PC-3 (cell line): ENCODE measurements at regions not wholly inside any gene's neighbourhood (a gene's known extent, or its start where the extent isn't known, plus 50 kb on each side); places are given as distances from the start of the nearest gene placed in this dataset.

Source experiments
- ATAC-seq: fragments of 200-7000 bp; cut with Tn5 transposase; 2 replicates; pipeline ENCODE4 v1.9.1; 2020; ENCODE audit warnings: mild to moderate bottlenecking, moderate library complexity
- BruUV-seq: library from RNA; stranded (reverse); fragments of 400-500 nt; replicated peaks from 2 replicates; lab custom pipeline; 2021; lab: Mats Ljungman, UMichigan
- CTCF ChIA-PET: fragments of 300-600 bp; sonication (Branson Sonifier 250); formaldehyde crosslinking; loops from one replicate; lab custom pipeline; 2022; ENCODE audit warnings: antibody characterized with exemption; lab: Charles Lee
- POLR2A ChIA-PET: fragments of 300-600 bp; sonication (Branson Sonifier 250); formaldehyde crosslinking; loops from one replicate; lab custom pipeline; 2022; ENCODE audit warnings: antibody characterized with exemption; ENCODE audit not compliant: unreplicated experiment; lab: Charles Lee
- DNase-seq: peaks from one replicate; pipeline ENCODE4 v3.0.0-alpha.2; 2015
- H2AFZ ChIP-seq: fragments of 300-600 bp; sonication (generic); 2 replicates; pipeline ENCODE4 v1.6.0; 2016; ENCODE audit warnings: antibody characterized with exemption, low read length
- H3F3A ChIP-seq: fragments of 300-600 bp; sonication (generic); one replicate; pipeline ENCODE4 v1.6.0; 2017; ENCODE audit warnings: antibody characterized with exemption, low read length, control low read depth, mild to moderate bottlenecking; ENCODE audit not compliant: unreplicated experiment
- H3K27ac ChIP-seq: fragments of 300-600 bp; sonication (generic); 2 replicates; pipeline ENCODE4 v1.5.1; 2016; ENCODE audit warnings: mild to moderate bottlenecking, low read length
- H3K27me3 ChIP-seq: fragments of 300-600 bp; sonication (generic); 2 replicates; pipeline ENCODE4 v1.6.1; 2016; ENCODE audit warnings: low read length, mixed read lengths
- H3K36me3 ChIP-seq: fragments of 300-600 bp; sonication (generic); 2 replicates; pipeline ENCODE4 v1.6.1; 2016; ENCODE audit warnings: low read depth, mixed run types, low read length, mixed read lengths
- H3K4me1 ChIP-seq: fragments of 300-600 bp; sonication (generic); 2 replicates; pipeline ENCODE4 v1.5.1; 2016; ENCODE audit warnings: low read length; ENCODE audit not compliant: insufficient read depth
- H3K4me2 ChIP-seq: fragments of 300-600 bp; sonication (generic); 2 replicates; pipeline ENCODE4 v1.6.0; 2016; ENCODE audit warnings: low read length
- H3K4me3 ChIP-seq: fragments of 300-600 bp; sonication (generic); 2 replicates; pipeline ENCODE4 v1.5.1; 2016; ENCODE audit warnings: mild to moderate bottlenecking, low read length, mixed read lengths
- H3K79me2 ChIP-seq: fragments of 300-600 bp; sonication (generic); 2 replicates; pipeline ENCODE4 v1.6.1; 2017; ENCODE audit warnings: low read length, mixed read lengths
- H3K9ac ChIP-seq: fragments of 300-600 bp; sonication (generic); 2 replicates; pipeline ENCODE4 v1.6.0; 2016; ENCODE audit warnings: mild to moderate bottlenecking, low read length
- H3K9me2 ChIP-seq: fragments of 300-600 bp; sonication (generic); replicated peaks from 2 replicates; pipeline ENCODE4 v1.6.1; 2016; ENCODE audit warnings: mixed run types, low read length, mixed read lengths
- H3K9me3 ChIP-seq: fragments of 300-600 bp; sonication (generic); 2 replicates; pipeline ENCODE4 v1.6.1; 2016; ENCODE audit warnings: low read length, mixed read lengths
- H4K20me1 ChIP-seq: fragments of 300-600 bp; sonication (generic); 2 replicates; pipeline ENCODE4 v1.6.1; 2016; ENCODE audit warnings: low read length, mixed read lengths
- EZH2 ChIP-seq: fragments of 300-600 bp; sonication (generic); IDR thresholded peaks from one replicate; pipeline ENCODE4 v1.6.1; 2017; ENCODE audit warnings: antibody characterized with exemption, mild to moderate bottlenecking, low read length; ENCODE audit not compliant: unreplicated experiment
- EZH2phosphoT487 ChIP-seq: fragments of 300-600 bp; sonication (generic); IDR thresholded peaks from 2 replicates; pipeline ENCODE4 v1.6.1; 2018; ENCODE audit warnings: mild to moderate bottlenecking, antibody characterized with exemption, low read length, borderline replicate concordance
- intact Hi-C: fragments of 100-400 bp; cut with micrococcal nuclease; formaldehyde crosslinking; loops from 2 replicates; pipeline ENCODE4 v1.9.0; 2023
- TF ChIP-seq, protein P1 (sequence below): fragments of 300-600 bp; sonication (generic); conservative IDR thresholded peaks from 2 replicates; pipeline ENCODE4 v1.5.1; 2017; ENCODE audit warnings: antibody characterized with exemption, low read depth, mild to moderate bottlenecking, low read length

DNA sequence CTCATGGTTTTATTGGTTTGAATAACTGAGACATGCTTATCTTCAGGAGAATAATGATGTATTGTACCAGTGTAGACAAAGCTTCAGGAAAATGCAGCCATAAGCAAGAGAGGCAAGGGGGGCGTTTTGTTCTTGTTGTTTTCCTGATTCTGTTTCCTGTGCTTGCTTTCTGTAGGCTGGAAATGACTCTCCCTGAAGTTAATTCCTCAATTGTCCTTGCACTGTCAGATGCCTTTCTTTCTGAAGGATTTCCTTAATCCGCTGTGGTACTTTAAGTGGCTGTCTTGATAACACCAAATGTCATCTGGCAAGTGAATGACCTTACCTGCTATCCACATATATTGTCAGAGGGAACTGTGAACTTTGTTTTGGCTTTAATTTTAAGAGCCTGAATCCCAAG is 220.0 kb downstream of the NEDD1 start:
- CTCF ChIA-PET, result no interaction called here
- intact Hi-C loops, result no loop called here

DNA sequence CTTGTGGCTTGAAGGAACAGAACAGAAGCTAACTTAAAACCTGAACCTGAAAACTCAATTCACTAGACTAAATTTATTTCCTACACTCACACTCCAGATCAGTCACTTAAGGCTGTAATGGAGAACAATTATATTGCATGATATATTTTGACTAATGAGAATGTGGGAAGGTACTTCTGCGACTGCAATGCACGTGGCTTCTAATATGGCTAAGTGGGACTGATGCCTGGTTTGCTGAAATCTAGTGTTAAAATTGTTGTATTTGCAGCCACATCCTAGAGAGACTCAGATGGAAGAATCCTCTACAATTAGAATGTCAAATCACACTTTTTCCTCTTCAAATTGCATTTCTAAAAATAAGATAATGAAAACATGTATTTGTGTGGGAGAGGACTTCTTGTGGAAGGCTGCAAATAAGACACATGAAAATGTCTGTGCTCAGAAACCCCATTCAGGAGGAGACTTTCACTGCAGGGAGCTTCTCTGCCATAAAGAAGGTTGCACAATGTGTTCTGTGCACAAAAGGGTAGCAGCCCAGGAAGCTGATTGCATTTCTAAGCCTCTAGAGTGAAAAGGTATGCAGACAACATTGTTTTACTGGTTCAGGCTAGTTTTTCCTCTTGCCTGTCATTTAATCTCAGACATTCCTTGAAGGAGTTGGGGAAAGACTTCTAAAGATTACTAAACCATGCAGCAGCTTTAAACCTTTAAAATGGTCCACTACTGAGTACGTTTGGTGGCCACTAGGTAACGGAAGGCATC is 224.3 kb downstream of the NEDD1 start:
- Histone ChIP-seq H4K20me1 (no peaks in the 10 kb centered on the region), H3K79me2 (no peaks in the 10 kb centered on the region), H3K4me1 (no peaks in the 10 kb centered on the region), H3K27me3 (peaks cover 20% of the 10 kb centered on the region), H3K27ac (no peak overlapping the region), H3K4me2 (no peak overlapping the region), H3K9me3 (no peaks in the 10 kb centered on the region), H3K9me2 (no peaks in the 10 kb centered on the region), H3K36me3 (no peaks in the 10 kb centered on the region), H3K4me3 (no peak overlapping the region), H3F3A (no peaks in the 10 kb centered on the region), H2AFZ (no peak overlapping the region), H3K9ac (no peak overlapping the region)
- DNase-seq (no peak), ATAC-seq (no peak)
- TF ChIP-seq EZH2phosphoT487, result no peak
- TF ChIP-seq, protein P1, sequence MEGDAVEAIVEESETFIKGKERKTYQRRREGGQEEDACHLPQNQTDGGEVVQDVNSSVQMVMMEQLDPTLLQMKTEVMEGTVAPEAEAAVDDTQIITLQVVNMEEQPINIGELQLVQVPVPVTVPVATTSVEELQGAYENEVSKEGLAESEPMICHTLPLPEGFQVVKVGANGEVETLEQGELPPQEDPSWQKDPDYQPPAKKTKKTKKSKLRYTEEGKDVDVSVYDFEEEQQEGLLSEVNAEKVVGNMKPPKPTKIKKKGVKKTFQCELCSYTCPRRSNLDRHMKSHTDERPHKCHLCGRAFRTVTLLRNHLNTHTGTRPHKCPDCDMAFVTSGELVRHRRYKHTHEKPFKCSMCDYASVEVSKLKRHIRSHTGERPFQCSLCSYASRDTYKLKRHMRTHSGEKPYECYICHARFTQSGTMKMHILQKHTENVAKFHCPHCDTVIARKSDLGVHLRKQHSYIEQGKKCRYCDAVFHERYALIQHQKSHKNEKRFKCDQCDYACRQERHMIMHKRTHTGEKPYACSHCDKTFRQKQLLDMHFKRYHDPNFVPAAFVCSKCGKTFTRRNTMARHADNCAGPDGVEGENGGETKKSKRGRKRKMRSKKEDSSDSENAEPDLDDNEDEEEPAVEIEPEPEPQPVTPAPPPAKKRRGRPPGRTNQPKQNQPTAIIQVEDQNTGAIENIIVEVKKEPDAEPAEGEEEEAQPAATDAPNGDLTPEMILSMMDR, result no peak
- TF ChIP-seq EZH2, result no peak
- ChIA-PET POLR2A (no interaction called here), CTCF (no interaction called here)
- intact Hi-C loops, result no loop called here
- no TSS peak for BruUV-seq

More for the DNA sequence above, 220.0 kb downstream of the NEDD1 start:
- Histone ChIP-seq H3K27ac (no peak overlapping the region), H4K20me1 (no peaks in the 10 kb centered on the region), H3K36me3 (no peaks in the 10 kb centered on the region), H3K27me3 (peaks cover 30% of the 10 kb centered on the region), H3K79me2 (no peaks in the 10 kb centered on the region), H3F3A (no peaks in the 10 kb centered on the region), H3K9me2 (no peaks in the 10 kb centered on the region), H3K4me1 (no peaks in the 10 kb centered on the region), H3K9ac (no peak overlapping the region), H3K9me3 (no peaks in the 10 kb centered on the region), H3K4me3 (no peak overlapping the region), H3K4me2 (no peak overlapping the region), H2AFZ (no peak overlapping the region)
- BruUV-seq, result no TSS peak
- POLR2A ChIA-PET, result no interaction called here
- ATAC-seq, result no peak
- no peak for TF ChIP-seq EZH2
- no peak for TF ChIP-seq EZH2phosphoT487
- TF ChIP-seq, protein P1, result no peak
- no peak for DNase-seq

DNA sequence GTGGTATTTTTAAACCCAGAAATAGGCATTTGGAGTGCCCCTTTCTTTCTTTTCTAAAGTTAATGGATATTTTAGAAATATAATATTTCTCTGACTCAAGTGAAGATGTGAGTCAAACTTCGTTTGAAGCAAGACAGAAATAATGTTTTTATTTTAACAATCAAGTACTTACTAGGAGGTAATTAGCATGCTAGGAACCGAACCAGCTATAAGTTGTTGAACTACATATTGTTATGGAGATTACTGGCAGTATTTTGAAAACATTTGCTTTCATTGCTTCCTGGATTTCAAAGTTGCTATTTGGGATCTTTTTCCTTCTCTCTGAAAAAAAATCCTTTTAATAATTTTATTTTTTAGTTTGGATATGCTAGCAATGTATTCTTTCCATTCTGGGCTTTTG is 225.2 kb downstream of the NEDD1 start:
- H3K27ac ChIP-seq, result no peak overlapping the region
- BruUV-seq, result no TSS peak
- intact Hi-C loops, result no loop called here

More for the DNA sequence above, 225.2 kb downstream of the NEDD1 start:
- DNase-seq (no peak), ATAC-seq (no peak)
- POLR2A ChIA-PET, result no interaction called here
- Histone ChIP-seq H3K9me3 (no peaks in the 10 kb centered on the region), H3K9me2 (no peaks in the 10 kb centered on the region), H3K27me3 (peaks cover 27% of the 10 kb centered on the region), H2AFZ (no peak overlapping the region), H3K4me2 (no peak overlapping the region), H3K79me2 (no peaks in the 10 kb centered on the region), H3K9ac (no peak overlapping the region), H3K4me1 (no peaks in the 10 kb centered on the region), H3K4me3 (no peak overlapping the region), H4K20me1 (no peaks in the 10 kb centered on the region), H3F3A (no peaks in the 10 kb centered on the region), H3K36me3 (no peaks in the 10 kb centered on the region)
- CTCF ChIA-PET, result no interaction called here
- no peak for TF ChIP-seq EZH2phosphoT487
- TF ChIP-seq EZH2, result no peak
- TF ChIP-seq, protein P1, result no peak
